GM06990 (cell line): ENCODE measurements at regions not wholly inside any gene's neighbourhood (a gene's known extent, or its start where the extent isn't known, plus 50 kb on each side); places are given as distances from the start of the nearest gene placed in this dataset.

Experiments
- DNase-seq: peaks from one replicate; pipeline ENCODE4 v3.0.0-alpha.2; 2011; ENCODE audit not compliant: insufficient read length; ENCODE audit errors: extremely low read depth
- H3K27me3 ChIP-seq: replicated peaks from 2 replicates; pipeline ENCODE4 v1.6.0; 2011; ENCODE audit warnings: low read length; ENCODE audit not compliant: control insufficient read depth, insufficient read depth
- H3K36me3 ChIP-seq: 2 replicates; pipeline ENCODE4 v1.5.1; 2011; ENCODE audit warnings: low read length; ENCODE audit not compliant: control insufficient read depth, insufficient read depth
- H3K4me3 ChIP-seq: replicated peaks from 2 replicates; pipeline ENCODE4 v1.5.1; 2011; ENCODE audit warnings: low read depth, mild to moderate bottlenecking, control low read depth, low read length
- CTCF ChIP-seq: IDR thresholded peaks from 2 replicates; pipeline ENCODE4 v1.5.1; 2011; ENCODE audit warnings: low read length, control low read depth, mild to moderate bottlenecking, inconsistent platforms; ENCODE audit not compliant: insufficient read depth, poor library complexity, severe bottlenecking

- Histone ChIP-seq H3K36me3 (no peaks in the 10 kb centered on the region), H3K27me3 (no peaks in the 10 kb centered on the region), H3K4me3 (no peak overlapping the region)
- no peak for TF ChIP-seq CTCF
- no peak for DNase-seq
Measured at GRCh38 chr2:5403392-5403791, 288.8 kb upstream of the SOX11 start.

- no peaks in the 10 kb centered on the region for H3K36me3 ChIP-seq
- no peak for DNase-seq
- TF ChIP-seq CTCF: no peak
- no peak overlapping the region for H3K4me3 ChIP-seq
- H3K27me3 ChIP-seq: no peaks in the 10 kb centered on the region
Measured at GRCh38 chr2:5409898-5410381, 282.2 kb upstream of the SOX11 start.

GRCh38 chr2:5410991-5411700, 281.0 kb upstream of the SOX11 start:
- no peak for TF ChIP-seq CTCF
- Histone ChIP-seq H3K36me3 (no peaks in the 10 kb centered on the region), H3K4me3 (no peak overlapping the region), H3K27me3 (no peaks in the 10 kb centered on the region)
- DNase-seq: no peak

GRCh38 chr2:5412001-5412400, 280.2 kb upstream of the SOX11 start:
- H3K4me3 ChIP-seq: no peak overlapping the region
- no peaks in the 10 kb centered on the region for H3K27me3 ChIP-seq
- no peaks in the 10 kb centered on the region for H3K36me3 ChIP-seq
- DNase-seq: no peak
- no peak for TF ChIP-seq CTCF

- no peak for DNase-seq
- no peaks in the 10 kb centered on the region for H3K27me3 ChIP-seq
- TF ChIP-seq CTCF: no peak
- H3K36me3 ChIP-seq: no peaks in the 10 kb centered on the region
- no peak overlapping the region for H3K4me3 ChIP-seq
Measured at GRCh38 chr2:5433855-5434254, 258.3 kb upstream of the SOX11 start.

GRCh38 chr2:5437375-5437774, 254.8 kb upstream of the SOX11 start:
- TF ChIP-seq CTCF: no peak
- no peak overlapping the region for H3K4me3 ChIP-seq
- H3K27me3 ChIP-seq: no peaks in the 10 kb centered on the region
- H3K36me3 ChIP-seq: no peaks in the 10 kb centered on the region
- DNase-seq: no peak
